ENCODE measurements at regions not wholly inside any gene's neighbourhood (a gene's known extent, or its start where the extent isn't known, plus 50 kb on each side); places are given as distances from the start of the nearest gene placed in this dataset.
"Not testable (repeated sequence)": the region's sequence is repeated elsewhere in the genome, so short reads cannot be mapped to it uniquely, and the experiment has no call there.

- ChIA-PET POLR2A (no interaction called here), CTCF (interaction anchor here (2.0 kb wide), 1 partner anchor 14 kb away, joined by 6 read pairs; no protein-coding TSS in a partner anchor)
- DNase-seq (ENCODE audit: extremely low spot score) = no peak
- no peak for TF ChIP-seq CTCF (IDR thresholded peaks at IDR 0.05; ENCODE audit: control extremely low read depth, extremely low read depth, low read depth, missing control alignments)
These were observed 868.1 kb downstream of the XPNPEP1 start for GRCh38 chr10:109055243-109055642.

GRCh38 chr10:109047856-109048255, 875.5 kb downstream of the XPNPEP1 start:
- ChIA-PET POLR2A (no interaction called here), CTCF (interaction anchor here (0.8 kb wide), 1 partner anchor 15 kb away, joined by 3 read pairs; no protein-coding TSS in a partner anchor)
- TF ChIP-seq CTCF (IDR thresholded peaks at IDR 0.05; ENCODE audit: control extremely low read depth, extremely low read depth, low read depth, missing control alignments) = no peak
- DNase-seq (ENCODE audit: extremely low spot score) = no peak

GRCh38 chr10:109046427-109046826, 876.9 kb downstream of the XPNPEP1 start:
- DNase-seq (ENCODE audit: extremely low spot score); POLR2A ChIA-PET: not testable (repeated sequence)
- CTCF ChIA-PET = interaction anchor here (1.1 kb wide), 1 partner anchor 25 kb away, joined by 3 read pairs; no protein-coding TSS in a partner anchor

GRCh38 chr10:109040622-109041021, 882.7 kb downstream of the XPNPEP1 start:
- POLR2A ChIA-PET = no interaction called here
- DNase-seq (ENCODE audit: extremely low spot score) = no peak
- CTCF ChIA-PET = interaction anchor here (1.0 kb wide), 2 partner anchors 10 to 13 kb away, joined by 3 to 4 read pairs; no protein-coding TSS in a partner anchor
- TF ChIP-seq CTCF (IDR thresholded peaks at IDR 0.05; ENCODE audit: control extremely low read depth, extremely low read depth, low read depth, missing control alignments) = no peak

DNA sequence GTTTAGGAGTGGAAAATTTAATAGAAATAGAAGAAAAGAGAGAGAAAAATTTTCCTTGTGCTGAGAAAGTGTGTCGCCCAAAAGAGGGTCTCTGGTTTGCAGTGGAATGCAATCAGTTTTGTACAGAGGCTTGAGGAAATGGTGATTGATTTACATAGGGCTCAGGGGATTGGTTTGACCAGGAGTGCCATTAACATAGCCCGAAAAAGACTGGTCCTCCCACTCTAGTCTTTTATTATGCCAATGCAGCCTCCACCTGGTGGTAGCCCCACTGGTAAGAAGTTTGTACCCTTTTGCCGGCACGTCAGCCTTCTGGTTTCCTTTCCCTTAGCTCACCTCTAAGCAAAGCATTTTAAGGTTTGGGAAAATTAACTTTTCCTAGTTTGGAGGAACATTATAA, 885.3 kb downstream of the XPNPEP1 start:
- CTCF ChIA-PET = no interaction called here
- POLR2A ChIA-PET = no interaction called here
- no peak for DNase-seq (ENCODE audit: extremely low spot score)
- no peak for TF ChIP-seq CTCF (IDR thresholded peaks at IDR 0.05; ENCODE audit: control extremely low read depth, extremely low read depth, low read depth, missing control alignments)

DNA sequence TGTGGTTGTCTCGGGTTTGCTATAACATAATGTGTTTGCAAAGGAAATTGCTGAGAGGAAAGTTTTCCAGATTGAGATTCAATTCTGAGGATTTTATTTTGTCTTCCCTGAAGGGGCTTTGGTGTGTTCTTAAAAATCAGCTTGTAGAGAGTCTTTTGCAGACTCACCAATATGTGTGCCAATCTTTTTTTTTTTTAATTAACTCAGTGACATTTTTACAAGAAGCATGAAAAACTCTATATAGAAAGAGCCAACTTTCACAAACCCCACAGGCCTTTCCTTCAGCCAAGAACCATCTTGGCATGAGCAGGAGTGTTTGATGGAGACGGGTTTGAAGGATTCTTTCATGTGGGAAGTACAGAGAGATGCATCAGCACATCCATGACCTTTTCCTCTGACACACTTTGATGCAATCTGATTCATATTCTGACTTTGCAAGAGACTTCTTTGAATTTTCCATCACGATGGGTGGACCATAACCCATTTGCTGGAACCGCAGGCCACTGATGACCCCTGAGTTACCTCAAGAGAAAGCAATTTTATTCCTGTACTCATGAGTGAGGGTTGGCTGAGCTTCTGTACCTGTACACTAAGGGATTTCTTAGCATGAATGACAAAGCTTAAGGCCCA, 892.6 kb downstream of the XPNPEP1 start:
- CTCF ChIA-PET = interaction anchor here (0.8 kb wide), 1 partner anchor 11 kb away, joined by 3 read pairs; no protein-coding TSS in a partner anchor

More for the DNA sequence above, 892.6 kb downstream of the XPNPEP1 start:
- POLR2A ChIA-PET = no interaction called here
- TF ChIP-seq CTCF (IDR thresholded peaks at IDR 0.05; ENCODE audit: control extremely low read depth, extremely low read depth, low read depth, missing control alignments) = no peak
- DNase-seq (ENCODE audit: extremely low spot score) = no peak

All from GM10248 (cell line).